HS-27A (cell line): ENCODE measurements at regions not wholly inside any gene's neighbourhood (a gene's known extent, or its start where the extent isn't known, plus 50 kb on each side); places are given as distances from the start of the nearest gene placed in this dataset.
"Not testable (repeated sequence)": the region's sequence is repeated elsewhere in the genome, so short reads cannot be mapped to it uniquely, and the experiment has no call there.

Source experiments
- DNase-seq: peaks from one replicate; pipeline ENCODE4 v3.0.0-alpha.2; 2012; ENCODE audit warnings: low read depth, missing footprints

DNA sequence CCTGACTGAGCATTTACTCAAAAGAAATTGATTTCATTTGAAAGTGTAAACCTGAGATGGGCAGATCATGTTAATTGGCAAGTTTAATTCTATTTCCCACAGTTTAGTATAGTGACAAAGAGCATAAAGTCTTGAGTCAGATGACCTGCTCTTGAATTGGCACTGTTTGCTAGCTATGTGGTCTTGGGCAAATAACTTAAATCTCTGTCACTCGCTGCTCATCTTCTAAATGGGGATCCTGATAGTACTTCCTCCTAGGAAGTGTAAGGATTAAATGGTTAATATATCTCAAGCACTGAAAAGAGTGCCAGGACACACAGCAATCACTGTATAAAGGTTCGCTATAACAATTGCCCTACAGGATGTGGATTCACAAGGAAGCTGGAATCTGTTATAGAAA is 242.8 kb upstream of the JADE1 start:
- DNase-seq = no peak

DNA sequence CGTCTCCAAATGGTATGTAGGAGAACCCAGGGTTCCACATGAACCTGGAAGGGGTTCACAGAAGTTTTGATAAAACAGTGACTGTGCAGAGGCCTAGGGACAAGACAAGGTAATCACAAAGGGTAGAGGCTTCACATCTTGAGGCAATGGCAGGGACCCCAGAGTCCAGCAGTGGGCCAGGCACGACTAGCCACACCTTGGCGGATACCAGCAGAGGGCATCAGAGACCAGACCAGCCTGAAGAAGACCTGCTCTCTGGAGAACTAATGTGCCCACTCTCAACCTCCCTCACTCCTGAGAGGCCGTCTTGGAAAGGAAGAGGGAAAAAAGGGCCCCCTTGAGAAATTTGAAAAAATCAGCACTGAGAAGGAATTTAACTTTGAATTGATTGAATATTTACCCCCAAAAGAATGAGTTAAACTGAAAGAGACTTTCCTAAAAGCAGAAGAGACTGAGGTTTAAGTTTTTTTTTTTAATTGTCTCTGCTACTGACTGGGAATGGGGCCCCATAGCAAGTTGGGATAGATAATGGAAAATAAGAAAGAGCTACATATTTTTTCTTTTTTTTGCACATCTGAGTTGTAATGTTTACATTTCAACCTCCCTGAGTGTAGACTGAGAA is 243.8 kb upstream of the JADE1 start:
- DNase-seq = no peak

DNA sequence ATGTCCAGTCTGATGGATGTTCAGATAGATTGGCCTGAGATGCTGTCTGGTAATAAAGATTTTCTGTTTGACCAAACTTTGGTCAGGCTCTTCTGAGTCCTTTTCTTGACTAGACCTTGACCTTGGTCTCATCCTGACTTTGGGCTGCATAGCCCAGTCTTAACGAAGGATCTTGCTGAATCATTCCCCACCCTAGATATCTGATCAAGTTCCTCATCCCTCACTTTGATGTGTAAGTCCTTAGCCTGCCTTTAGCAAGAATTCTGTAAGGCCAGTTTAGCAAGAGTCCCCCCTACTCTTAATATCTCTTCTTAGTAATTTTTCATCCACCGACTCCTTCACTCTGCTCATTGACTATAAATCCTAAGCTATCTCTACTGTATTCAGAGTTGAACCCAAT is 244.4 kb upstream of the JADE1 start:
- no peak for DNase-seq

DNA sequence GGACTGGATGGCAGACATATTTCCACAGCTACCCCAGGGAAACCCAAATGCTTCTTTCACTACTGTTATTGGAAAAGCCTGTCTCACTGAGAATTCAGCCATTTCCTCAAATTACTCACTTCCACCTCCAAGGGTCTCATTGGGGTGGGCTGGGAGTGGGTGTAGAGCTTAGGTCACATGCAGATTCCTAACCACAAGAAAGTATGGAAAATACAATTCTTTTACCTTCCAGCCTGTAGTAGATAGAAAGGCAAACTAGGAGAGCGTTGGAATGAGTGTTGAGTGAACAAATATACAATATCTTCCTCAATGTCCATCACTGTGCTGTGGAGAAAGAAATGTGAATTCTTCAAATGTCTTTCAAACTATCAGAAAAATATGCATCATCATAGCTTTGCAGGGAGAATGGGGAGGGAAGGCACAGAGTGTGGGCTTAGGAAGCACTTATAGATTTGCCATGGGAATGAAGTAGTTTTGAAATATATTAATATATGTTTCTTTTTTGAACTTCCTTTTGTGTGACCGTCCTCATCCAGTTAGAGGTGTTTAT is 245.3 kb upstream of the JADE1 start:
- DNase-seq = no peak

DNA sequence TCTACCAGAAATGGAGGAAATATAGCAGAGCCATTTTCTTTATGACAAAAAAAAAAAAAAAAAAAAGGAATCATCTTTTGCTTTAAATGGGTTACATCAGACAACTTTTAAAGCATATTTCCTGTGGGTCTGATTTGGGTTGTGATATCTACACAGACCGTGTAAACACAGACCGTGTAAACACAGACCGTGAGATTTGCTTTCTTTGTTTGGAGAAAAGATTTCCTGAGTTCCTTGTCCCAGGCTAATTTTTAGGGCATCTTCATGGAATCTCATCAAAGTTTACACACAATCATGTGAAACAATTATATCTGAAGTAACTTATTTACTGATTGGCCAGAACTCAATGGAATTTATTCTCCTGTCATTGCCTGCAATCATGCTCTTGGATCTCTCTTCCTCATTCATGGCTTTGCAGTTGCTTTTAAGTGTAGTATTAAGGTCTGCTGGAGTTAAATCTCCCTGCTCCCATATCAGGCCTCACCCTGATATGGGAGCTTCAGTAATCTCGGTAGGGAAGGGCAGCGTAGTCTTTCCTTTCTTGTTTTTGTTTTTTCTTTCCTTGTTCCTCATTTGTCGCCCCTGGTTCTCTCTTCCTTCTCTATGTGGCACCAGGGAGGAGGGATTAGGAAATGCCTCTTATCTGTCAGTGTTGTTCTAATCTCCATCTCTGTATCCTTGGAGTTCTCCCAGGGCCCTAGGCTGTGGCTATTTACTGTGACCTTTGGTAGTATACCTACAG is 248.6 kb upstream of the JADE1 start:
- DNase-seq = no peak

DNA sequence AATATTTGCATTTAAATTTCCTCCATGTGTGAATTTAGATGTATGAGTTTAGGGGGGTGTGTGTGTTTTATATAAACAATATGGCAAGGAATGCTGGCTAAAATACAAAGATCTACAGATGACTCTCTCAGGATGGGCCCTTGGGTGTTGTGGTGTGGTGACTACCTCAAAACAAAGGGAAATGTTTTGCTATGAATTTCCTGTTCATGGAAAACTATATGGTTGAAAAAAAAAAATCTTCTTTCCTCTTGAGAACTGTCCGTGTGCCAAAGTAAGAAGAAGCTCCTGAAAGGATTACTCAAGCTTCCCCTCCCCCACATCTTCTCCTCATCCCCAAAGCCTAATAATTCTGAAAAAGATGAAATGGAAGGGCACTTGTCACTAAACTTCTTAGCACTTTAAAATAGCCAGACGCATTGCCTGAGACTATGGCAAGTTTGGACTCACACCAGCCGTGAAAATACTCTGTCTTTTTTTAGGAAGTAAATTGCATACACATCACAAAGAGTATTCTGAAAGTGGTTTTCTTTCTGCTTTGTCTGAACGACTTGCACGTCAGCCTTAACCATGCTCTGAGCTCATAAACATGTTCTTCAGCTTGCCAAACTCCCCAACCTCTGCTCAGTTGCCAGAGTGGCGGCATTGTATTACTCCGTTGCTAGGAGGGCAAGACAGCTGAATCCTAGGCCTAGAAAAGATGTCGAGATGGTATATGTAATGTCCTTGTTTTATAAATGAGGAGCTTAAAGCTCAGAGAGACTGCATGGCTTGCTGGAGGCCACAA is 250.4 kb upstream of the JADE1 start:
- no peak for DNase-seq

DNA sequence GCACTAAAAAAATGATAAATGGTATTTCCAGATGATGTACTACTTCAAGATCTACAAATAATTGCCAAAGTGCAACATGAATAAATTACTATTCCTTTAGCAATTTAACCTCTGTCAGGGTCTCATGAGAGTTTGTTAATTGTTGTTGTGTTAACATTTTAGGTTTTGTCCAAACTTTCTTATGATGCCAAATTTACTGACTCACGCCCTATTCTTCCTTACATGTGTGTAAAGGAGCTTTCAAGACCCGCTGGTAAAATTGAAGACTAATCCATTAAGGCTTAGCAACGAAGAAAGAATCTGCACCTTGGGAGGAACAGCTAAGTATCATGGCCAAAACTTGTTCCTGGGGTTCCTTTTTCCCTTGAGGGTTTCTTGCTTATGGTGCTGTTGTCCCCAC is 252.7 kb upstream of the JADE1 start:
- DNase-seq = no peak

DNA sequence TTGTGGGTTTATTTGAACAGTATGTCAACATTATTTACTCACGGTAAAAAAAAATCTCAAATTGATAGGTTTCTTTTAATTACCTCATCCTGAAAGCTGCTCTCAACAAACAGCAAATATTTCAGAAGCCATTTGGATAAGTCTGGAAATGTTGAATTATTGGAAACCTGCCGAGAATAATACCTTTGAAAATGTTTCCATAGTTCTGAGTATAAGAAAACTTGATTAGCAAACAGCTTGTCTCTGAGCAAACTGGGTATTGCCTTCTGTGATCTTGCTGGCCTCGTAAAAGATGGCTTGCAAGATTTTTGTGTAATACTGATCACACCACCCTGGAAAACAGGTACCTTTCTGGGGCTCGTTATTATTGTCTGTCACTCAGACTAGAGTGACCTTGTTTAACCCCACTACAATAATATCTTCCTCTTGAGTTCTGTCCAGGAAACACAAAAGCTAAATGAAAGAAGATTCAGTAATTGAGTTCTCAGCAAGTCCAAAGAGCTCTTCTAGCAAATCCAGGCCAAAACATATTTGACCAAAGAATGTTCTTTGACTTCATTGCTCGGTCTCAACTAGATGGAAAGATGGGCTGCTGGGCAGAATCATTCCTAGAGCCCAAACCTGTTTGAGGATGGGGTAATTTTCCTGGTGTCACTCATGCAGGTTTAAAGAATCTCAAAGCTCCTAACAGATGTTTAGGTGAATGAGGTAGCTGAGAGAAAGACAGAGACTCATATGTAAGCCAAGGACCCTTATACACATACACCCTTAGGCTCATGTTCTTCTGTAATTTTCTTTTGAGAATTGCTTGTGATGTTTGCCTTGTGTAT is 255.6 kb upstream of the JADE1 start:
- no peak for DNase-seq

DNA sequence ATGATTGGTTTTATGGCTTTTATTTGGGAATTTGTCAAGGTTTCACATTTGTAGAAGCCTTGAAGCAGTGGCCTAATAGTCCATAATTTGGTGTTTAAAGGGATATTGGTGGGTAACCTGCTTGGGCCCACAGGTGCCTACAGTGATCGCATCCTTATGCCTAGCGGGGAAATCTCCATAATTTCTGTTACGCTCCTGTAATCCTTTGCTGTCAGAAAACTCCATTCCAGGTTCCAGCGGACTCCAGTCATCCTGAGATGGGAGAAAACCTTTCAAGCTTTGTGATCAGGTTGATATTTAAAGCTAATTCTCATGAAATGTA is 257.0 kb upstream of the JADE1 start:
- DNase-seq = no peak

DNA sequence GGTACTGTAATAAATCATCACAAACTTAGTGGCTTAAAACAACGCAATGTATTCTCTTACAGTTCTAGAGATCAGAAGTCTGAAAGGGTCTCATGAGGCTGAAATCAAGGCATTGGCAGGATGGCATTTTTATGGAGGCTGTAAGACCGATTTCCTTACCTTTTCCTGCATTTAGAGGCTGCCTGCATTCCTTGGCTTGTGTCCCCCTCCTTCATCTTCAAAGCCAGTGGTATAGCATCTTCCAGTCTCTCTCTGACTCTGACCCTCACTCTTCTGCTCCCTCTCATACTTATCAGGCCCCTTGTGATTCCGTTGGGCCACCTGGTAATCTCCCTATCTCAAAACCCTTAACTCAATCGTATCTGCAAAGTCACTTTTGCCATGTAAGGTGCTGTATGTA is 258.2 kb upstream of the JADE1 start:
- no peak for DNase-seq

DNA sequence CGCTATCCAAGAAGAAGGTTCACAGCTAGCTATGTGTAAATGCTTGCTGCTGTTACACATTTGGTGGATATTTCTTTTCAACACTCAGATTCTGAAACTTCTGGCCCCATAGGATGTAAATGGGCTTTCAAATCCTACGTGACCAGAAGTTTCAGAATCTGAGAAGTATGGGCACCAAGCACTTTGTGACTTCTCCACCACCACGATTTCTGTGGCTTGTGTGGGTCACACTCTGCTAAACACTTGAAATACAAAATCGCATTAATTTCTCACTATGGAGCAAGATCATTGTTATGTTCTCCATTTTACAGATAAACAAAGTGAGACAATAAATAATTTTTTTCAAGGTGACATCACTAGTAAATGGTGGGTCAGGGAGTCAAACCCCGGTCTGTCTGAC is 259.4 kb upstream of the JADE1 start:
- DNase-seq = no peak

DNA sequence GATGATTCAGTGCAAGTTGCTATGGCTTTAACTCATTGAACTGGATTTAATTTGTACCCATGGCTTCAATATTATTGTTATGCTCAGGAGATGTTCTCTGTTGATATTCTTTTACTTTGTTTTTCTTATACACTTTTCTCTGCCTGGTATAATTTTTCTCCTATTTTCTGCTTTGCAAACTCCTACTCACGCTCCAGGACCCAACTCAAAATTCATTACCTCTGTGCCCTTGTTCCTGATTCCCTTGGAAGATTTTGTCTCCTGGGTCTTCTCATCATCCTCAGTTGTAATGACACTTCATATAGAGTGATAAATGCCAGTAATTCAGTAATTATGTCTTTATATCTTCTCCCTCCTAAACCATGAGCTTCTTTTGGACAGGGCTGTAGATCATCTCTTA is 259.9 kb upstream of the JADE1 start:
- DNase-seq = no peak

DNA sequence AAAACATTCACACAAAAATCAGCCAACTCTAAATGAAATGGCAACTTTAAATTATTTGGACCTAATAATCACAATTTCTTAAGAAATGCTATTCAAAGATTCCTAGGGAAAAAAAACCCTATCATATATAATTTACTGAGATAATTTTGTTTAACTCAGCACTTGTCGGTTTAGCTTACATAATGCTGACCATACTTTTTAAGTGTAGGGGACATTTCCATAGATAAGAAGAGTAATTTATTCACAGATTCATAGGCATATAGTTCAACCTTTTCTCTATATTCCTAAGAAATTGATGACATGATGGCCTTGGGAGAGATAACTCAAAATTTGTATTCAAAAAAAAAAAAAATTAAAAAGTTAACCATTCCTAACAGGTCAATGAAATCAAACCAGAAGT is 260.8 kb upstream of the PGRMC2 start:
- DNase-seq = no peak

DNA sequence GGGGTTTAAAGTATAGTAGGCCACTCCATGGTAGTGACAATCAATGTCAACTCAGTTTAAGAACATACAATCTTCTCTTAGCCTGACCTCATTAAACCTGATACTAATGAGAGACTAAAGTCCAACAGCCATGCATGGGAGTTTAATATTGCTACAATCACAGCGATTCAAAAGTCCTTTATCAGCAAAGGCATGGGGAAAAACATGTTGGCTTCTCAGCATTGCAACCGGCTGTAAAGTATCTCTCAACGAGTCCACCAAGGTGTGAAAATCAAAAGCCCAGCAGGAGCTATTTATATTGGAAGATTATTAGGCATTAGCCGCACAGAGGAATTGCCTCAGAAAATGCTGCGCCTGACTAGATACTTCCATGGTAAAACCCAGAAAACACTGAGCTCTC is 256.7 kb upstream of the PGRMC2 start:
- no peak for DNase-seq

DNA sequence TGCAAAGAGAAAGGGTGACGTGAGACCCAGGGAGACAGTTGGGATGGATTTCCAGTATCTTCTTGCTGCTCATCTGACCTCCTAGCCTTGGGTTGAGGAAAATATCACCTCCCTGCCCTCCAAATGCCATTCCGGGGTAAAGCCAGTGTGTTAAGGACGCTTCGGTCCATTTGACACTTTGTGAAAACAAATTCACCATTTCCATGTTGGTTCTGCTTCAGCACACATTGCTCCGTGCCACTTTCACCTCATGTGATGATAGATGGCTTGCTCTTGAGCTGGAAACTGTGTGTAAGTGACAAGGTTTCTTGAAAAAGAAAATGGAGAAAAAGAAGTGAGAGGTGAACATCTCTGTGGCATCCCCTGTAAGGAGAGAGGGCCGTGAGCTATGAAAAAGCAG is 256.1 kb upstream of the PGRMC2 start:
- DNase-seq = no peak

DNA sequence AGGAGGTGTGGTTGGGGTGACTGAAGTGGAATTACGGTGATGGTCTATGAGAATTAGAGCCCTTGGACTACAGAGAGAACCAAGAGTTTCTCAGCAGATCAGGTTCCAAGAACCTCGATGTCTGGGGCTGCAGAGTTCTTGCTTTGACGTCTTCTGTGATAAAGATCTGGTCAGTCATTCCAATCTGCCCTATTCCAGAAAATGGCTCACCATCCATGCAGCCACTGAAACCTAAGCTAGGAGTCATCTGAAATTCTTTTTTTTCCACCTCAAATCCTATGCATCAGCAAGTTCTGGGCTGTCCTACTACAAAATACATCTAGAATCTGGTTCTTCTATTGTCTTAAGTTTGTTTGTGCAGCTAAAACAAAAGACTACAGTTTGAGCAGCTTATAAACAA is 254.4 kb upstream of the PGRMC2 start:
- no peak for DNase-seq

DNA sequence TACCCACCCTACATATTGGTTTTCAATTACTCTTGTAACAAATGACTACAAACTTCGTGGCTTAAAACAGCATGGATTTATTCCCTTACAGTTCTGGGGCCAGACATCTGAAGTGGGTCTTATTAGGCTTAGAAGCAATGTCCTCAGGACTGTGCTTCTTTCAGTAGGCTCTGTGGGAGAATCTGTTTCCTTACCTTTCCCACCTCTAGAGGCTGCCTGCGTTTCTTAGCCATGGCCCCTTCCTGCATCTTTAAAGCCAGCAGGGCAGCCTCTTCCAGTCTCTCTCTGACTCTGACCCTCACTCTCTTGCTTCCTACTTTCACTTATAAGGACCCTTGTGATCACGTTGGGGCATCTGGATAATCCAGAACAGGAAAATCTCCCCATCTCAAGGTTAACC is 252.5 kb upstream of the PGRMC2 start:
- DNase-seq = no peak

DNA sequence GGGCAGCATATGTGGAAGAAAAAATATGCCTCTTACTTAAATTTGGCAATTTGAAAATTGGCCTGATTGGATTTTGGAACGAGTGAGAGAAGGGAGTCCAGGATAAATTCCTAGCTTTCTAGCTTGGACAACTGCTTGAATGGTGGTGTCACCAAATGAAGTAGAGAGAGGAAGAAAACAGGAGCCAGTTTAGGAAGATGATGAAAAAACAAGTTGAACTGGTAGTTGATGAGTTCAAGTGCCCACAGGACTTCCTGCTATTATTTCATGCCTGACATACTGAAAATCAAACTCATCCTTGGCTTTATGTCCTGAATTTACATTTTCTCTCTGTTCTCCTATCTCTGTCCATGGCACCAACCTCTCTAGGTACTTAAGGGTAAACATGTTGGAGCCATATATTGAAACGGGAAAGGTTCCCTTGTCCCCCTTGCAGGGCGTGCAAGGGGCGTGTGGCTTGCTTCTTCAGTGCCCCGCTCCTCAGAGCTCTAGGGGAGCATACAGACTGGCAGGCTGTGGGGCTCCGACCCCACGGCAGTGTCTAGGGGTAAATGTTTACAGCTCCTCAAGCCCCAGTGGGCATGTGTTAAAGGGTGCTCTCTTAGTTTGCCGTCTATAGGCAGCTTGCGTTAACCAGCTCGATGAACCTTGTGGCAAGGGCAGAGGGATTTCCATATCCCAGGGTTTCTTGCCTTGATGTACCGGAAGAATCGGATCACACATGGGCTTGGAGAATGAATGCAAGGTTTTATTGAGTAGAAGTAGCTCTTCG is 250.7 kb upstream of the PGRMC2 start:
- DNase-seq = no peak

DNA sequence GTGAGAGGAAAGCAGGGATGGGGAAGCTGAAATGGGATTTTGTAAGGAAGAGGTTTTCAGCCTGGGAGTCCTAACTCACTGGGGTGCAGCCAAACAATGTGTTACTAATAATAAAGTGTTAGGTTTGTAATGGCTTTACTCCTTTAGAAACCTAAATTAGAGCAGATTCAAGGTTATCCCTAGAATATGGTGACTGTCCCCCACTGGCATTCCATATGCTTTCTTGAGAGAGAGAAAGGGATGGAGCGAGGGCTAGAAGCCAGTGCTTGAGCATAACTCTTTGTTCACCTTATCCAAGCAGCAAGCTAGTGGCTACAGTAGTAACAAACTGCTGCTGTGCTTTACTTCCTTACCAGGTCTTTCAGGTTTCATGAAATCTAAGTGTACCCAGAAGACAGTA is 249.1 kb upstream of the PGRMC2 start:
- DNase-seq = no peak

DNA sequence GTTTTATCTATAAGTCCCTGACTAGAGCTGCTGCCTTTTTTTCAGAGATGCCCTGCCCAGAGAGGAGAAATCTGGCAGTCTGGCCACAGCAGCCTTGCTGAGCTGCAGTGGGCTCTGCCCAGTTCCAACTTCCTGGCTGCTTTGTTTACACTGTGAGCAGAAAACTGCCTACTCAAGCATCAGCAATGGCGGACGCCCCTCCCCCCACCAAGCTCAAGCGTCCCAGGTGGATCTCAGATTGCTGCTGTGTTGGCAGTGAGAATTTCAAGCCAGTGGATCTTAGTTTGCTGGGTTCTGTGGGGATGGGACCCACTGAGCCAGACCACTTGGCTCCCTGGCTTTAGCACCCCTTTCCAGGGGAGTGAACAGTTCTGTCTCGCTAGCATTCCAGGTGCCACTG is 247.9 kb upstream of the PGRMC2 start:
- DNase-seq = not testable (repeated sequence)

DNA sequence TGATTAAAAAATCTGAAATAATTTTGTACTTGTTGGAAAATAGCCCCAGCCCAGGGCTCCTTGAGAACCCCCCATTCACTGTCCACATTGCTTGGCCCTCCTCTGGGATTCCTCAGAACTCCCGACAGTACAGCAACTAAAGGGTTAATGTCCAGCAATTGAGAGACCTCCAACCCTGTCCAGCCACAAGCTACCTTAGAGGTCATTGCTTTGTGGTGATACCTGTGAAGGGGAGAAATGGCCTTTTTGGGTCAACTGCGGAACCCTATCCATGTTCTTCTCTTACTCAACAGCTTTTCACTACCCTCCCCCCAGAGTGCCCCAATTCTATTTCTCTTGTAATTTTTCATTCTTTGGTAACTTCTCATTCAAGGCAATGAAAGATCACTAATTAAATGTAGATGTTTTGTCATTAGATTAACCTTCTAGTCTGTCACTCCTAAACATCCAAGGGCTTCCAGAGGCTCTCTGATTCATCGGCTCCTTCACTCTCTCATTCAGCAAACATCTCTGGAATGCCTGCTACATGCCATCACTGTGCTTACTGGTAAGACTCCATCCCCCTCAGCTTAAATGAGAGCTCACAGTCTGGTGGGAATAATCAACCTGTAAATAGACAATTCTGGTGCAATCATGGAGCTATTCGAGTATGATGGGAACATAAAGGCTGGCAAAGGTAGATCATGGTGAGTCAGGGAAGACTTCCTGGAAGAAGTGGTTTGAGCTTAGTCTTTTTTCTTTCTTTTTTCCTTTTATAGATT is 241.4 kb upstream of the PGRMC2 start:
- DNase-seq = peak; percentile 82
